A549 (cell line): ENCODE measurements at regions not wholly inside any gene's neighbourhood (a gene's known extent, or its start where the extent isn't known, plus 50 kb on each side); places are given as distances from the start of the nearest gene placed in this dataset.

ENCODE experiments used
- ATAC-seq, 2 experiments: fragments of 200-7000 bp in 1 of 2; fragments of >200 bp in 1 of 2; cut with Nextera tagmentation in 1 of 2; cut with Tn5 transposase in 1 of 2; 3 replicates each; pipeline versions ENCODE4 v1.8.0 to v1.9.1; 2018 to 2020; ENCODE audit warnings: mild to moderate bottlenecking in 1 of 2, moderate library complexity in 1 of 2
- CTCF ChIA-PET: fragments of 300-600 bp; sonication (Branson Sonifier 250); formaldehyde crosslinking; extraction: SDS; loops from one replicate; lab custom pipeline; 2021; ENCODE audit warnings: antibody characterized with exemption, inconsistent platforms; lab: Yijun Ruan, JAX
- POLR2A ChIA-PET: fragments of 350-600 bp; formaldehyde crosslinking; extraction: SDS; loops from one replicate; lab custom pipeline; 2021; ENCODE audit warnings: antibody characterized with exemption, inconsistent platforms; lab: Yijun Ruan, JAX
- DNase-seq, 2 experiments: peaks; one replicate each; pipeline versions ENCODE4 v3.0.0 to v3.0.0-alpha.2; 2011 to 2016; ENCODE audit warnings: low read depth in 1 of 2, low spot score in 1 of 2
- FAIRE-seq: peaks from 2 replicates; lab custom pipeline; 2011; peaks lifted over from hg19 to GRCh38; lab: Jason Lieb, UNC
- H3K27ac ChIP-seq, 2 experiments: fragments of >200 bp; sonication (Bioruptor Twin); formaldehyde crosslinking; 3 replicates each; pipeline ENCODE4 v1.5.1; 2016 to 2017
- H3K4me1 ChIP-seq: fragments of >200 bp; sonication (Bioruptor Twin); formaldehyde crosslinking; 3 replicates; pipeline ENCODE4 v1.6.1; 2016
- H3K4me2 ChIP-seq: fragments of >200 bp; sonication (Bioruptor Twin); formaldehyde crosslinking; 3 replicates; pipeline ENCODE4 v1.6.1; 2016
- H3K4me3 ChIP-seq: fragments of >200 bp; sonication (Bioruptor Twin); formaldehyde crosslinking; 3 replicates; pipeline ENCODE4 v1.5.1; 2016
- H3K9me3 ChIP-seq: fragments of >200 bp; sonication (Bioruptor Twin); formaldehyde crosslinking; 3 replicates; pipeline ENCODE4 v1.6.1; 2016
- BCL3 ChIP-seq: fragments of >200 bp; sonication (Bioruptor Twin); formaldehyde crosslinking; IDR thresholded peaks from 3 replicates; pipeline ENCODE4 v1.6.1; 2016
- CEBPB ChIP-seq, 2 experiments: fragments of >200 bp in 1 of 2; sonication (Bioruptor Twin) in 1 of 2; formaldehyde crosslinking in 1 of 2; IDR thresholded peaks; 2 replicates each; pipeline ENCODE4 v1.6.1; 2012 to 2016
- CHD2 ChIP-seq: fragments of 150-350 bp; IDR thresholded peaks from 2 replicates; pipeline ENCODE4 v1.6.1; 2014; ENCODE audit warnings: low read length; ENCODE audit not compliant: partially characterized antibody
- EHF ChIP-seq: fragments of 250-450 bp; sonication (Bioruptor Pico); IDR thresholded peaks from 2 replicates; pipeline ENCODE4 v1.5.0; 2020; ENCODE audit warnings: mild to moderate bottlenecking
- EHMT2 ChIP-seq: fragments of 200-600 bp; sonication (generic); IDR thresholded peaks from 2 replicates; pipeline ENCODE4 v1.6.1; 2016; ENCODE audit warnings: antibody characterized with exemption, low read depth, mild to moderate bottlenecking, moderate library complexity
- FOSB ChIP-seq: fragments of 250-450 bp; sonication (Bioruptor Pico); IDR thresholded peaks from 2 replicates; pipeline ENCODE4 v1.5.0; 2020; ENCODE audit warnings: mild to moderate bottlenecking, moderate library complexity
- FOXS1 ChIP-seq: fragments of 250-450 bp; sonication (Bioruptor Pico); IDR thresholded peaks from 2 replicates; pipeline ENCODE4 v1.5.0; 2020; ENCODE audit warnings: mild to moderate bottlenecking, moderate library complexity
- GATA3 ChIP-seq: IDR thresholded peaks from 2 replicates; pipeline ENCODE4 v1.6.1; 2012; ENCODE audit warnings: borderline replicate concordance
- HES2 ChIP-seq: fragments of >200 bp; sonication (Bioruptor Twin); formaldehyde crosslinking; IDR thresholded peaks from 2 replicates; pipeline ENCODE4 v1.6.1; 2016
- HMGXB4 ChIP-seq: fragments of 250-450 bp; sonication (Bioruptor Pico); IDR thresholded peaks from 2 replicates; pipeline ENCODE4 v1.5.0; 2021; ENCODE audit warnings: mild to moderate bottlenecking, moderate library complexity, borderline replicate concordance
- HOXB13 ChIP-seq: fragments of 250-450 bp; sonication (Bioruptor Pico); IDR thresholded peaks from 2 replicates; pipeline ENCODE4 v1.5.0; 2020; ENCODE audit warnings: low read depth, mild to moderate bottlenecking, moderate library complexity
- JUNB ChIP-seq: fragments of >200 bp; sonication (Bioruptor Twin); formaldehyde crosslinking; IDR thresholded peaks from 2 replicates; pipeline ENCODE4 v1.6.1; 2016
- KDM1A ChIP-seq: fragments of 200-600 bp; sonication (generic); IDR thresholded peaks from 2 replicates; pipeline ENCODE4 v1.6.1; 2016; ENCODE audit warnings: low read depth, mild to moderate bottlenecking
- MAX ChIP-seq: IDR thresholded peaks from 2 replicates; pipeline ENCODE4 v1.6.1; 2012
- MAZ ChIP-seq: fragments of 150-350 bp; IDR thresholded peaks from 2 replicates; pipeline ENCODE4 v1.6.1; 2014; ENCODE audit warnings: antibody characterized with exemption, low read depth, low read length, borderline replicate concordance
- NFE2L2 ChIP-seq: fragments of 150-350 bp; conservative IDR thresholded peaks from 2 replicates; pipeline ENCODE4 v1.6.1; 2014; ENCODE audit warnings: low read length
- NPAS2 ChIP-seq: fragments of 250-450 bp; sonication (Bioruptor Pico); IDR thresholded peaks from 2 replicates; pipeline ENCODE4 v1.8.0; 2022; ENCODE audit warnings: mild to moderate bottlenecking, moderate library complexity, borderline replicate concordance
- PHF8 ChIP-seq: fragments of 200-600 bp; sonication (generic); IDR thresholded peaks from 2 replicates; pipeline ENCODE4 v1.6.1; 2016; ENCODE audit warnings: low read depth, mild to moderate bottlenecking, antibody characterized with exemption, moderate library complexity, borderline replicate concordance
- POLR2A ChIP-seq: IDR thresholded peaks from 2 replicates; pipeline ENCODE4 v1.6.1; 2012; ENCODE audit warnings: mild to moderate bottlenecking, low read length
- POLR2AphosphoS2 ChIP-seq: conservative IDR thresholded peaks from 2 replicates; pipeline ENCODE4 v1.6.1; 2012; ENCODE audit warnings: low read length, improper control_type of control experiment, inconsistent platforms
- RAD21 ChIP-seq, 2 experiments: fragments of >200 bp in 1 of 2; sonication (Bioruptor Twin) in 1 of 2; formaldehyde crosslinking in 1 of 2; IDR thresholded peaks in 1 of 2; conservative IDR thresholded peaks in 1 of 2; 2 replicates in 1 of 2; 3 replicates in 1 of 2; pipeline ENCODE4 v1.6.1; 2012 to 2018; ENCODE audit warnings: inconsistent platforms in 1 of 2
- RARB ChIP-seq: fragments of 250-450 bp; sonication (Bioruptor Pico); IDR thresholded peaks from 2 replicates; pipeline ENCODE4 v1.8.0; 2021; ENCODE audit warnings: mild to moderate bottlenecking, moderate library complexity
- REST ChIP-seq: fragments of 200-600 bp; sonication (generic); IDR thresholded peaks from 2 replicates; pipeline ENCODE4 v1.6.1; 2016; ENCODE audit warnings: antibody characterized with exemption, mild to moderate bottlenecking, moderate library complexity
- SREBF2 ChIP-seq: fragments of 450-650 bp; IDR thresholded peaks from 2 replicates; pipeline ENCODE4 v1.6.1; 2014; ENCODE audit warnings: mild to moderate bottlenecking, moderate library complexity
- TFCP2L1 ChIP-seq: fragments of 250-450 bp; sonication (Bioruptor Pico); IDR thresholded peaks from 2 replicates; pipeline ENCODE4 v1.5.0; 2021; ENCODE audit warnings: mild to moderate bottlenecking
- USF2 ChIP-seq: fragments of 450-650 bp; IDR thresholded peaks from 2 replicates; pipeline ENCODE4 v1.6.1; 2014; ENCODE audit warnings: antibody characterized with exemption
- ZFP36 ChIP-seq: fragments of 450-650 bp; IDR thresholded peaks from 2 replicates; pipeline ENCODE4 v1.6.1; 2014; ENCODE audit warnings: borderline replicate concordance; ENCODE audit not compliant: partially characterized antibody
- WGBS: methylation state at CpG from one replicate; pipeline ENCODE4 v1.1.6; 2017; ENCODE audit errors: missing lambda C conversion rate; 5-methylcytosine and 5-hydroxymethylcytosine counted together

GRCh38 chr3:106582151-106582550, 713.3 kb upstream of the CBLB start:
- ATAC-seq: no peak
- H3K9me3 ChIP-seq: no peaks in the 10 kb centered on the region
- TF ChIP-seq POLR2AphosphoS2 (no peak), GATA3 (no peak), MAZ (no peak), NFE2L2 (no peak), HMGXB4 (CRISPR knock-in tag) (no peak), USF2 (no peak)
- TF ChIP-seq, all 56 proteins: peak for 0
- POLR2A ChIA-PET: no interaction called here
- CTCF ChIA-PET: no interaction called here
- 58% methylated on average over 3 of the region's 3 CpGs for WGBS
- H3K4me2 ChIP-seq: no peak overlapping the region
- no peak for DNase-seq
- no peak overlapping the region for H3K4me3 ChIP-seq
- no peak overlapping the region for H3K27ac ChIP-seq
- FAIRE-seq: no peak
- 0 out of 3 replicates have a peak, but pooled peaks cover 4% of the 10 kb centered on the region for H3K4me1 ChIP-seq

- Histone ChIP-seq H3K27ac (no peak overlapping the region), H3K4me1 (no peaks in the 10 kb centered on the region), H3K9me3 (no peaks in the 10 kb centered on the region), H3K4me2 (no peak overlapping the region), H3K4me3 (no peak overlapping the region)
- ChIA-PET POLR2A (no interaction called here), CTCF (no interaction called here)
- TF ChIP-seq CHD2 (no peak), HOXB13 (CRISPR knock-in tag) (no peak), ZFP36 (no peak), NPAS2 (CRISPR knock-in tag) (no peak), BCL3 (no peak), EHF (CRISPR knock-in tag) (no peak), MAZ (no peak), FOSB (CRISPR knock-in tag) (no peak), FOXS1 (CRISPR knock-in tag) (no peak), RAD21 (conservative IDR thresholded peaks at IDR 0.05 in 1 of 2, IDR thresholded peaks at IDR 0.05 in 1 of 2) (no peak), POLR2A (no peak)
- no peak for ATAC-seq
- DNase-seq: no peak
- WGBS: 66% methylated on average over 6 of the region's 6 CpGs
- no peak for FAIRE-seq
Observed at GRCh38 chr3:106587551-106587950, 718.7 kb upstream of the CBLB start.

GRCh38 chr3:106588739-106589138, 719.9 kb upstream of the CBLB start:
- H3K4me3 ChIP-seq: no peak overlapping the region
- no peak for ATAC-seq
- no peaks in the 10 kb centered on the region for H3K9me3 ChIP-seq
- no peak overlapping the region for H3K4me2 ChIP-seq
- H3K27ac ChIP-seq: no peak overlapping the region
- no peak for DNase-seq
- WGBS: 78% methylated on average over 1 of the region's 1 CpG
- H3K4me1 ChIP-seq: no peaks in the 10 kb centered on the region
- FAIRE-seq: no peak
- ChIA-PET CTCF (no interaction called here), POLR2A (no interaction called here)
- TF ChIP-seq TFCP2L1 (CRISPR knock-in tag): no peak
- TF ChIP-seq EHMT2: no peak
- TF ChIP-seq MAX: no peak
- TF ChIP-seq BCL3: no peak
- TF ChIP-seq ZFP36: no peak
- TF ChIP-seq REST: no peak
- no peak for TF ChIP-seq KDM1A
- no peak for TF ChIP-seq SREBF2
- no peak for TF ChIP-seq RARB (CRISPR knock-in tag)
- no peak for TF ChIP-seq HES2
- TF ChIP-seq FOXS1 (CRISPR knock-in tag): no peak
- no peak for TF ChIP-seq CEBPB (IDR thresholded peaks at IDR 0.05)
- TF ChIP-seq PHF8: no peak
- TF ChIP-seq NFE2L2: no peak
- TF ChIP-seq JUNB: no peak
